HEK293 (cell line): ENCODE measurements at regions not wholly inside any gene's neighbourhood (a gene's known extent, or its start where the extent isn't known, plus 50 kb on each side); places are given as distances from the start of the nearest gene placed in this dataset.

Experiments used
- CTCF ChIA-PET: fragments of 350-600 bp; formaldehyde crosslinking; extraction: SDS; loops from one replicate; lab custom pipeline; 2021; ENCODE audit warnings: antibody characterized with exemption; lab: Yijun Ruan, JAX
- POLR2A ChIA-PET: fragments of 300-600 bp; formaldehyde crosslinking; extraction: SDS; loops from one replicate; lab custom pipeline; 2020; ENCODE audit warnings: antibody characterized with exemption, inconsistent platforms; lab: Yijun Ruan, JAX
- H3K27ac ChIP-seq: fragments of 200-500 bp; sonication (Bioruptor generic); 2 replicates; pipeline ENCODE4 v1.5.1; 2014; ENCODE audit warnings: low read depth, low read length, control low read depth, inconsistent platforms; ENCODE audit errors: extremely low read depth
- H3K36me3 ChIP-seq, 2 experiments: fragments of 200-500 bp in 1 of 2; sonication (Bioruptor generic) in 1 of 2; 1 replicate in 1 of 2; 2 replicates in 1 of 2; pipeline ENCODE4 v1.5.1; 2014 to 2017; ENCODE audit warnings: inconsistent platforms in 2 of 2, low read length in 2 of 2; ENCODE audit not compliant: control insufficient read depth in 2 of 2, insufficient read depth in 1 of 2
- H3K4me1 ChIP-seq: fragments of 200-500 bp; sonication (Bioruptor generic); 2 replicates; pipeline ENCODE4 v1.5.1; 2014; ENCODE audit warnings: mild to moderate bottlenecking, low read length, inconsistent platforms; ENCODE audit not compliant: control insufficient read depth, insufficient read depth
- H3K4me3 ChIP-seq: 2 replicates; pipeline ENCODE4 v1.5.1; 2011; ENCODE audit warnings: low read depth, mild to moderate bottlenecking, control low read depth, low read length, moderate library complexity
- H3K9me3 ChIP-seq: fragments of 200-500 bp; sonication (Bioruptor generic); 2 replicates; pipeline ENCODE4 v1.5.1; 2014; ENCODE audit warnings: low read depth, low read length, inconsistent platforms; ENCODE audit not compliant: control insufficient read depth, insufficient read depth
- ATF2 ChIP-seq: fragments of 450-650 bp; formaldehyde crosslinking; IDR thresholded peaks from 2 replicates; pipeline ENCODE4 v1.5.1; 2016; ENCODE audit warnings: missing biosample characterization, missing genetic modification characterization, low read depth
- EGR2 ChIP-seq: fragments of 450-650 bp; formaldehyde crosslinking; IDR thresholded peaks from 2 replicates; pipeline ENCODE4 v1.5.1; 2016; ENCODE audit warnings: low read depth, missing biosample characterization, missing genetic modification characterization
- FEZF1 ChIP-seq: fragments of 450-650 bp; formaldehyde crosslinking; IDR thresholded peaks from 2 replicates; pipeline ENCODE4 v1.5.1; 2016; ENCODE audit warnings: missing biosample characterization, missing genetic modification characterization
- GFI1B ChIP-seq: fragments of 450-650 bp; formaldehyde crosslinking; IDR thresholded peaks from 2 replicates; pipeline ENCODE4 v1.5.1; 2016; ENCODE audit warnings: missing biosample characterization, missing genetic modification characterization
- GLI4 ChIP-seq: fragments of 450-650 bp; formaldehyde crosslinking; IDR thresholded peaks from 2 replicates; pipeline ENCODE4 v1.5.1; 2016; ENCODE audit warnings: missing biosample characterization, missing genetic modification characterization
- KLF16 ChIP-seq: fragments of 450-650 bp; formaldehyde crosslinking; IDR thresholded peaks from 2 replicates; pipeline ENCODE4 v1.5.1; 2017; ENCODE audit warnings: missing biosample characterization, missing genetic modification characterization
- OVOL3 ChIP-seq: fragments of 450-650 bp; formaldehyde crosslinking; IDR thresholded peaks from 2 replicates; pipeline ENCODE4 v1.5.1; 2016; ENCODE audit warnings: missing biosample characterization, missing genetic modification characterization
- TRIM28 ChIP-seq: IDR thresholded peaks from 2 replicates; pipeline ENCODE4 v1.6.1; 2011; ENCODE audit warnings: low read length, control low read depth, borderline replicate concordance
- TSHZ1 ChIP-seq: fragments of 450-650 bp; formaldehyde crosslinking; IDR thresholded peaks from 2 replicates; pipeline ENCODE4 v1.5.1; 2016; ENCODE audit warnings: missing biosample characterization, missing genetic modification characterization, borderline replicate concordance
- YY1 ChIP-seq: fragments of 450-650 bp; formaldehyde crosslinking; IDR thresholded peaks from 2 replicates; pipeline ENCODE4 v1.5.1; 2018; ENCODE audit warnings: missing biosample characterization, missing genetic modification characterization
- ZIC2 ChIP-seq: fragments of 450-650 bp; formaldehyde crosslinking; IDR thresholded peaks from 2 replicates; pipeline ENCODE4 v1.5.1; 2016; ENCODE audit warnings: missing biosample characterization, missing genetic modification characterization
- ZNF10 ChIP-seq: fragments of 450-650 bp; formaldehyde crosslinking; IDR thresholded peaks from 2 replicates; pipeline ENCODE4 v1.5.1; 2017; ENCODE audit warnings: missing biosample characterization, missing genetic modification characterization
- ZNF175 ChIP-seq: fragments of 450-650 bp; formaldehyde crosslinking; IDR thresholded peaks from 2 replicates; pipeline ENCODE4 v1.5.1; 2016; ENCODE audit warnings: missing biosample characterization, missing genetic modification characterization
- ZNF2 ChIP-seq: fragments of 450-650 bp; formaldehyde crosslinking; IDR thresholded peaks from 2 replicates; pipeline ENCODE4 v1.5.1; 2016; ENCODE audit warnings: missing biosample characterization, missing genetic modification characterization
- ZNF341 ChIP-seq: fragments of 450-650 bp; formaldehyde crosslinking; IDR thresholded peaks from 2 replicates; pipeline ENCODE4; 2016; ENCODE audit warnings: low read depth, missing biosample characterization, missing genetic modification characterization
- ZNF354C ChIP-seq: fragments of 450-650 bp; formaldehyde crosslinking; IDR thresholded peaks from 2 replicates; pipeline ENCODE4 v1.5.1; 2016; ENCODE audit warnings: missing biosample characterization, missing genetic modification characterization, low read depth, borderline replicate concordance
- ZNF510 ChIP-seq: fragments of 450-650 bp; formaldehyde crosslinking; IDR thresholded peaks from 2 replicates; pipeline ENCODE4 v1.5.1; 2018; ENCODE audit warnings: mild to moderate bottlenecking, missing genetic modification characterization, missing biosample characterization; ENCODE audit not compliant: insufficient replicate concordance
- ZNF621 ChIP-seq: fragments of 450-650 bp; formaldehyde crosslinking; IDR thresholded peaks from 2 replicates; pipeline ENCODE4 v1.5.1; 2017; ENCODE audit warnings: missing biosample characterization, missing genetic modification characterization
- ZNF654 ChIP-seq: fragments of 450-650 bp; formaldehyde crosslinking; IDR thresholded peaks from 2 replicates; pipeline ENCODE4 v1.5.1; 2016; ENCODE audit warnings: low read depth, missing biosample characterization, missing genetic modification characterization
- ZNF660 ChIP-seq: fragments of 450-650 bp; IDR thresholded peaks from 2 replicates; pipeline ENCODE4 v1.5.1; 2018; ENCODE audit warnings: missing biosample characterization, mild to moderate bottlenecking, missing genetic modification characterization
- ZNF664 ChIP-seq: fragments of 450-650 bp; formaldehyde crosslinking; IDR thresholded peaks from 2 replicates; pipeline ENCODE4 v1.5.1; 2016; ENCODE audit warnings: missing biosample characterization, missing genetic modification characterization
- ZNF707 ChIP-seq: fragments of 450-650 bp; formaldehyde crosslinking; IDR thresholded peaks from 2 replicates; pipeline ENCODE4 v1.5.1; 2016; ENCODE audit warnings: missing biosample characterization, missing genetic modification characterization
- ZNF837 ChIP-seq: fragments of 450-650 bp; formaldehyde crosslinking; IDR thresholded peaks from 2 replicates; pipeline ENCODE4 v1.5.1; 2016; ENCODE audit warnings: missing biosample characterization, missing genetic modification characterization

- TF ChIP-seq FEZF1 = no peak
- TF ChIP-seq EGR2 (tag by site-specific recombination) = no peak
- no peak for TF ChIP-seq GFI1B
- TF ChIP-seq ZNF654 (tag by site-specific recombination) = no peak
Measured at GRCh38 chr13:79628463-79628862, 147.5 kb downstream of the NDFIP2 start (continued).

GRCh38 chr13:79626924-79627323 is 146.0 kb downstream of the NDFIP2 start:
- Histone ChIP-seq H3K9me3 (no peaks in the 10 kb centered on the region), H3K4me1 (no peaks in the 10 kb centered on the region), H3K36me3 (no peaks in the 10 kb centered on the region), H3K27ac (no peak overlapping the region), H3K4me3 (no peak overlapping the region)
- TF ChIP-seq TRIM28 (no peak), ZNF354C (tag by site-specific recombination) (no peak), OVOL3 (tag by site-specific recombination) (no peak)
- CTCF ChIA-PET = no interaction called here
- POLR2A ChIA-PET = no interaction called here

GRCh38 chr13:79625517-79625916 is 144.6 kb downstream of the NDFIP2 start:
- ChIA-PET CTCF (no interaction called here), POLR2A (no interaction called here)
- no peaks in the 10 kb centered on the region for H3K9me3 ChIP-seq
- TF ChIP-seq ZNF707 (no peak), ZNF341 (tag by site-specific recombination) (no peak), ZNF837 (tag by site-specific recombination) (no peak), ZNF2 (no peak), ZIC2 (no peak), GLI4 (tag by site-specific recombination) (no peak), ZNF660 (tag by site-specific recombination) (no peak), KLF16 (tag by site-specific recombination) (no peak), YY1 (tag by site-specific recombination) (no peak), ZNF621 (tag by site-specific recombination) (no peak), ZNF175 (tag by site-specific recombination) (no peak), ZNF510 (tag by site-specific recombination) (no peak), ZNF10 (tag by site-specific recombination) (no peak), TSHZ1 (tag by site-specific recombination) (no peak), ATF2 (tag by site-specific recombination) (no peak), ZNF664 (no peak)
- no peak overlapping the region for H3K4me3 ChIP-seq
- no peaks in the 10 kb centered on the region for H3K36me3 ChIP-seq
- no peaks in the 10 kb centered on the region for H3K4me1 ChIP-seq
- H3K27ac ChIP-seq = no peak overlapping the region
